GM12878 (cell line): ENCODE measurements at regions not wholly inside any gene's neighbourhood (a gene's known extent, or its start where the extent isn't known, plus 50 kb on each side); places are given as distances from the start of the nearest gene placed in this dataset.

ENCODE experiments used
- BRCA1 ChIP-seq: IDR thresholded peaks from 2 replicates; pipeline ENCODE4 v1.6.1; 2011; ENCODE audit warnings: low read depth, low read length, improper control_type of control experiment
- EGR1 ChIP-seq, 2 experiments: IDR thresholded peaks; 1 replicate in 1 of 2; 2 replicates in 1 of 2; pipeline ENCODE4 v1.6.1; 2011 to 2012; ENCODE audit warnings: low read depth in 2 of 2, low read length in 2 of 2, borderline replicate concordance in 1 of 2, mild to moderate bottlenecking in 1 of 2, moderate library complexity in 1 of 2
- EP300 ChIP-seq, 2 experiments: fragments of 150-350 bp in 1 of 2; IDR thresholded peaks; 2 replicates each; pipeline ENCODE4 v1.6.1; 2011 to 2012; ENCODE audit warnings: low read depth in 2 of 2, low read length in 2 of 2, borderline replicate concordance in 1 of 2, improper control_type of control experiment in 1 of 2, inconsistent platforms in 1 of 2; ENCODE audit not compliant: control insufficient read depth in 1 of 2
- NR2C2 ChIP-seq: IDR thresholded peaks from 2 replicates; pipeline ENCODE4 v1.6.1; 2011; ENCODE audit warnings: borderline replicate concordance, low read depth; ENCODE audit not compliant: control insufficient read depth, insufficient read length
- NRF1 ChIP-seq: conservative IDR thresholded peaks from 2 replicates; pipeline ENCODE4 v1.6.1; 2011; ENCODE audit warnings: mild to moderate bottlenecking, low read depth, low read length, improper control_type of control experiment
- RCOR1 ChIP-seq: conservative IDR thresholded peaks from 2 replicates; pipeline ENCODE4 v1.6.1; 2012; ENCODE audit warnings: low read depth, low read length, improper control_type of control experiment
- SMARCA5 ChIP-seq: fragments of 450-650 bp; IDR thresholded peaks from 2 replicates; pipeline ENCODE4 v1.6.1; 2017; ENCODE audit warnings: mild to moderate bottlenecking
- SMC3 ChIP-seq: IDR thresholded peaks from 2 replicates; pipeline ENCODE4 v1.6.1; 2011; ENCODE audit warnings: low read length, improper control_type of control experiment, borderline replicate concordance
- SUZ12 ChIP-seq: fragments of 200-600 bp; sonication (generic); IDR thresholded peaks from one replicate; pipeline ENCODE4 v1.6.1; 2018; ENCODE audit warnings: antibody characterized with exemption, mild to moderate bottlenecking; ENCODE audit not compliant: unreplicated experiment
- ZNF24 ChIP-seq: fragments of 450-650 bp; IDR thresholded peaks from 2 replicates; pipeline ENCODE4 v1.6.1; 2017; ENCODE audit warnings: antibody characterized with exemption, mild to moderate bottlenecking
- ZNF687 ChIP-seq: fragments of 450-650 bp; IDR thresholded peaks from 2 replicates; pipeline ENCODE4 v1.6.1; 2017; ENCODE audit warnings: mild to moderate bottlenecking, moderate library complexity
- ZSCAN29 ChIP-seq: fragments of 450-650 bp; IDR thresholded peaks from 2 replicates; pipeline ENCODE4 v1.6.1; 2017; ENCODE audit warnings: mild to moderate bottlenecking, moderate library complexity
- TF ChIP-seq, protein P1 (sequence below), 3 experiments: IDR thresholded peaks in 2 of 3; conservative IDR thresholded peaks in 1 of 3; 2 replicates each; pipeline ENCODE4 v1.5.1; 2011; ENCODE audit warnings: low read depth in 3 of 3, low read length in 3 of 3, mild to moderate bottlenecking in 3 of 3, control low read depth in 2 of 3, moderate library complexity in 2 of 3, inconsistent platforms in 1 of 3, mixed read lengths in 1 of 3; ENCODE audit not compliant: control insufficient read depth in 2 of 3, insufficient read depth in 1 of 3; ENCODE audit errors: extremely low read depth in 1 of 3

DNA sequence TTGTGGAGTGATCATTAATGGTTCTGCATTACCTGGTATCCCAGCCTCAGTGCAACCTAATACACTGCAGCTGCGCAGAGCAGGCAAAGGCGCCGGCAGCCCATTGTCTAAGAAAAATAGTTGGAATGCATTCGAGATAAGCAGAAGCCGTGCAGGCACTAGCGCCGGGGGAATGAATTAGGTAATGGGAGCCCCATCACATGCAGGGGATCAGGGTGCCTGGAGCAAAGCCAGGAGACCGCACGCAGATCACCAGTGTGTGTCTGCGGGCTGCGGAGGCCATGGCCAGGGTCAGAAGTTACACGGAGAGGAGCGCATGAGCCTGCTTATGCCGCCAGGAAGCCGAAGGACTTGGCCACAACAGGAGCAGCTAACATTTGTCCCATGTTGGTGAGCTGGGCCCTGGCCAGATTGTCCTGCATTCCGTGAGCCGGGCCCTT, 156.8 kb downstream of the DLL1 start:
- TF ChIP-seq EP300 (IDR thresholded peaks at IDR 0.05; ENCODE audit: borderline replicate concordance in 1 of 2, control insufficient read depth in 1 of 2, low read depth in 2 of 2, low read length in 2 of 2) (no peak), ZSCAN29 (no peak), BRCA1 (no peak), SMC3 (no peak), NRF1 (no peak), RCOR1 (no peak), ZNF24 (no peak), EGR1 (IDR thresholded peaks at IDR 0.05; ENCODE audit: borderline replicate concordance in 1 of 2, low read depth in 2 of 2, low read length in 2 of 2) (no peak), ZNF687 (no peak), SUZ12 (no peak), NR2C2 (no peak), SMARCA5 (no peak)
- TF ChIP-seq, protein P1, sequence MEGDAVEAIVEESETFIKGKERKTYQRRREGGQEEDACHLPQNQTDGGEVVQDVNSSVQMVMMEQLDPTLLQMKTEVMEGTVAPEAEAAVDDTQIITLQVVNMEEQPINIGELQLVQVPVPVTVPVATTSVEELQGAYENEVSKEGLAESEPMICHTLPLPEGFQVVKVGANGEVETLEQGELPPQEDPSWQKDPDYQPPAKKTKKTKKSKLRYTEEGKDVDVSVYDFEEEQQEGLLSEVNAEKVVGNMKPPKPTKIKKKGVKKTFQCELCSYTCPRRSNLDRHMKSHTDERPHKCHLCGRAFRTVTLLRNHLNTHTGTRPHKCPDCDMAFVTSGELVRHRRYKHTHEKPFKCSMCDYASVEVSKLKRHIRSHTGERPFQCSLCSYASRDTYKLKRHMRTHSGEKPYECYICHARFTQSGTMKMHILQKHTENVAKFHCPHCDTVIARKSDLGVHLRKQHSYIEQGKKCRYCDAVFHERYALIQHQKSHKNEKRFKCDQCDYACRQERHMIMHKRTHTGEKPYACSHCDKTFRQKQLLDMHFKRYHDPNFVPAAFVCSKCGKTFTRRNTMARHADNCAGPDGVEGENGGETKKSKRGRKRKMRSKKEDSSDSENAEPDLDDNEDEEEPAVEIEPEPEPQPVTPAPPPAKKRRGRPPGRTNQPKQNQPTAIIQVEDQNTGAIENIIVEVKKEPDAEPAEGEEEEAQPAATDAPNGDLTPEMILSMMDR (IDR thresholded peaks at IDR 0.05 in 2 of 3, conservative IDR thresholded peaks at IDR 0.05 in 1 of 3; ENCODE audit: control insufficient read depth in 2 of 3, extremely low read depth in 1 of 3, insufficient read depth in 1 of 3, low read depth in 3 of 3, low read length in 3 of 3) = no peak
